ENCODE measurements at regions not wholly inside any gene's neighbourhood (a gene's known extent, or its start where the extent isn't known, plus 50 kb on each side); places are given as distances from the start of the nearest gene placed in this dataset.

DNA sequence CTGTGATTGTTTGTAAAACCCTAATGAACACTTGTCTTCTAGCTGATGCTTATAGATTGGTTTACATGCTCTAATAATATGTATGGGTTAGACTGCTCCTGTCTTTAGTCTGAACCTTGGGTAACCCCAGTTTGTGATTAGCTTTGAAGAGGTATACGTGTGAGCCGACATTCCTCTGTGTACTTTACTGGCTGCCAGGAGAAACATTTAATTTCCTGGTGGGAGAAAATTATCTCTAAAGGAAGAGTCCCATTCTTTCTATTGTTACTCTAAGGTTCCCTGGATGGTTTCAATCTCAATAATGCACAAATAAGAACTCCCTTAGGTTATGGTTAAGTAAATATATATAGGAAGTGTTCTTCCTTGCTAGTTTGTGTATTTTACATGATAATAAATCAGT lies 143.6 kb upstream of the ZSWIM2 start:
- CTCF ChIA-PET: no interaction called here

More for the DNA sequence above, 143.6 kb upstream of the ZSWIM2 start:
- TF ChIP-seq MAFK (IDR thresholded peaks at IDR 0.05; ENCODE audit: low read depth, low read length) (no peak), RCOR1 (IDR thresholded peaks at IDR 0.05; ENCODE audit: insufficient replicate concordance, low read length) (no peak), CEBPB (IDR thresholded peaks at IDR 0.05; ENCODE audit: low read depth, low read length) (no peak), POLR2A (IDR thresholded peaks at IDR 0.05; ENCODE audit: low read depth, low read length) (no peak), BHLHE40 (IDR thresholded peaks at IDR 0.05; ENCODE audit: low read depth, low read length) (no peak)
- in situ Hi-C loops (cut with MboI; ENCODE audit: low sequenced_read_pairs) (no loop called here), intact Hi-C loops (cut with micrococcal nuclease) (no loop called here), dilution Hi-C loops (cut with HindIII; ENCODE audit: low sequenced_read_pairs, unreplicated experiment) (no loop called here)
- Histone ChIP-seq H2AK9ac (replicated peaks; ENCODE audit: low read depth, low read length, poor library complexity) (no peak overlapping the region), H2AFZ (replicated peaks; ENCODE audit: low read length, poor library complexity) (no peak overlapping the region), H4K5ac (ENCODE audit: low read depth, low read length) (no peak overlapping the region), H4K8ac (ENCODE audit: low read depth in 2 of 2, low read length in 2 of 2) (no peak overlapping the region), H3K18ac (ENCODE audit: low read depth, low read length) (no peak overlapping the region), H3K79me1 (ENCODE audit: low read depth in 1 of 2, low read length in 2 of 2) (no peaks in the 10 kb centered on the region), H2BK120ac (ENCODE audit: low read depth, low read length) (no peak overlapping the region), H3K4me1 (ENCODE audit: control insufficient read depth, insufficient read depth, low read length) (no peaks in the 10 kb centered on the region), H3K4ac (ENCODE audit: low read depth, low read length) (no peak overlapping the region), H3K14ac (replicated peaks; ENCODE audit: low read depth, low read length) (no peak overlapping the region), H3K23ac (ENCODE audit: low read depth, low read length) (no peak overlapping the region), H3K56ac (ENCODE audit: extremely low read depth, insufficient read depth, low read length) (no peak overlapping the region), H2BK15ac (ENCODE audit: low read depth, low read length) (no peak overlapping the region), H3K36me3 (ENCODE audit: control insufficient read depth, insufficient read depth, low read length) (no peaks in the 10 kb centered on the region), H3K27ac (ENCODE audit: insufficient read depth, low read length) (no peak overlapping the region), H4K91ac (ENCODE audit: insufficient read depth, low read depth, low read length) (no peak overlapping the region), H2BK5ac (ENCODE audit: low read depth, low read length, poor library complexity, severe bottlenecking) (no peak overlapping the region), H3K9ac (ENCODE audit: low read depth, low read length) (no peak overlapping the region), H2AK5ac (ENCODE audit: low read depth, low read length) (no peak overlapping the region), H3K9me1 (ENCODE audit: insufficient read depth, low read length) (no peaks in the 10 kb centered on the region), H2BK20ac (ENCODE audit: low read depth, low read length) (no peak overlapping the region), H3K9me3 (ENCODE audit: control insufficient read depth, insufficient read depth, low read length) (no peaks in the 10 kb centered on the region), H4K20me1 (ENCODE audit: insufficient read depth, low read length) (no peaks in the 10 kb centered on the region), H3K4me3 (ENCODE audit: insufficient read depth, low read depth, low read length) (no peak overlapping the region), H3K4me2 (ENCODE audit: low read depth, low read length) (no peak overlapping the region), H3K27me3 (ENCODE audit: control insufficient read depth, insufficient read depth, low read length) (no peaks in the 10 kb centered on the region)
- BruUV-seq (replicated peaks): no TSS peak
- ATAC-seq (ENCODE audit: low read depth): no peak
- DNase-seq: no peak
- no CpG with 5 or more reads among the region's 2 CpGs for WGBS, 2 experiments (ENCODE audit: extremely low coverage in 2 of 2, insufficient read length in 1 of 2)
- POLR2A ChIA-PET (ENCODE audit: unreplicated experiment): no interaction called here
